K562 (cell line): ENCODE measurements at regions not wholly inside any gene's neighbourhood (a gene's known extent, or its start where the extent isn't known, plus 50 kb on each side); places are given as distances from the start of the nearest gene placed in this dataset.

Experiments
- CREB3 ChIP-seq: fragments of 450-650 bp; conservative IDR thresholded peaks from 2 replicates; pipeline ENCODE4 v1.6.1; 2016; ENCODE audit warnings: missing genetic modification characterization, low read depth, mild to moderate bottlenecking, missing compliant biosample characterization, moderate library complexity
- PURB ChIP-seq: sonication (generic); formaldehyde crosslinking; IDR thresholded peaks from 2 replicates; pipeline ENCODE4 v1.9.0; 2021; ENCODE audit warnings: low read depth, mild to moderate bottlenecking, missing genetic modification reagents
- RB1 ChIP-seq: fragments of 450-650 bp; IDR thresholded peaks from 2 replicates; pipeline ENCODE4 v1.6.1; 2017; ENCODE audit warnings: low read depth, mild to moderate bottlenecking
- U2AF1 ChIP-seq: fragments of 200-400 bp; formaldehyde crosslinking; optimal IDR thresholded peaks from 2 replicates; pipeline ENCODE3; 2017; ENCODE audit warnings: mild to moderate bottlenecking, low read depth, low read length, moderate library complexity
- YY1 ChIP-seq, 3 experiments: IDR thresholded peaks; 2 replicates each; pipeline ENCODE4 v1.6.1; 2011; ENCODE audit warnings: low read length in 2 of 3, mild to moderate bottlenecking in 2 of 3, moderate library complexity in 2 of 3, borderline replicate concordance in 1 of 3, control low read depth in 1 of 3, low read depth in 1 of 3; ENCODE audit not compliant: insufficient read depth in 3 of 3, insufficient replicate concordance in 2 of 3, control insufficient read depth in 1 of 3, insufficient read length in 1 of 3; ENCODE audit errors: extremely low read depth in 1 of 3
- ZBTB17 ChIP-seq: fragments of 450-650 bp; formaldehyde crosslinking; IDR thresholded peaks from 2 replicates; pipeline ENCODE4 v1.4.0; 2020; ENCODE audit warnings: mild to moderate bottlenecking
- ZNF143 ChIP-seq: sonication (generic); formaldehyde crosslinking; IDR thresholded peaks from 2 replicates; pipeline ENCODE4 v1.9.0; 2022; ENCODE audit warnings: mild to moderate bottlenecking, missing genetic modification reagents
- ZNF512 ChIP-seq: IDR thresholded peaks from 2 replicates; pipeline ENCODE4 v1.6.1; 2016; ENCODE audit warnings: missing genetic modification characterization, missing compliant biosample characterization
- TF ChIP-seq, protein P1 (sequence below), 3 experiments: IDR thresholded peaks in 2 of 3; conservative IDR thresholded peaks in 1 of 3; 2 replicates each; pipeline ENCODE4 v1.5.1; 2011 to 2012; ENCODE audit warnings: low read length in 3 of 3, mild to moderate bottlenecking in 3 of 3, control low read depth in 2 of 3, improper control_type of control experiment in 1 of 3, inconsistent platforms in 1 of 3, low read depth in 1 of 3, mixed read lengths in 1 of 3, moderate library complexity in 1 of 3; ENCODE audit not compliant: insufficient read depth in 2 of 3

GRCh38 chr21:24861471-24861870, 745.8 kb downstream of the MRPL39 start:
- no peak for TF ChIP-seq RB1
- TF ChIP-seq ZNF143, result no peak
- TF ChIP-seq YY1 (IDR thresholded peaks at IDR 0.05; ENCODE audit: borderline replicate concordance in 1 of 3, control insufficient read depth in 1 of 3, extremely low read depth in 1 of 3, insufficient read depth in 3 of 3, insufficient read length in 1 of 3, insufficient replicate concordance in 2 of 3, low read depth in 1 of 3, low read length in 2 of 3), result no peak
- TF ChIP-seq U2AF1, result no peak
- TF ChIP-seq ZBTB17 (CRISPR knock-in tag), result no peak
- no peak for TF ChIP-seq ZNF512 (tag)
- TF ChIP-seq, protein P1, sequence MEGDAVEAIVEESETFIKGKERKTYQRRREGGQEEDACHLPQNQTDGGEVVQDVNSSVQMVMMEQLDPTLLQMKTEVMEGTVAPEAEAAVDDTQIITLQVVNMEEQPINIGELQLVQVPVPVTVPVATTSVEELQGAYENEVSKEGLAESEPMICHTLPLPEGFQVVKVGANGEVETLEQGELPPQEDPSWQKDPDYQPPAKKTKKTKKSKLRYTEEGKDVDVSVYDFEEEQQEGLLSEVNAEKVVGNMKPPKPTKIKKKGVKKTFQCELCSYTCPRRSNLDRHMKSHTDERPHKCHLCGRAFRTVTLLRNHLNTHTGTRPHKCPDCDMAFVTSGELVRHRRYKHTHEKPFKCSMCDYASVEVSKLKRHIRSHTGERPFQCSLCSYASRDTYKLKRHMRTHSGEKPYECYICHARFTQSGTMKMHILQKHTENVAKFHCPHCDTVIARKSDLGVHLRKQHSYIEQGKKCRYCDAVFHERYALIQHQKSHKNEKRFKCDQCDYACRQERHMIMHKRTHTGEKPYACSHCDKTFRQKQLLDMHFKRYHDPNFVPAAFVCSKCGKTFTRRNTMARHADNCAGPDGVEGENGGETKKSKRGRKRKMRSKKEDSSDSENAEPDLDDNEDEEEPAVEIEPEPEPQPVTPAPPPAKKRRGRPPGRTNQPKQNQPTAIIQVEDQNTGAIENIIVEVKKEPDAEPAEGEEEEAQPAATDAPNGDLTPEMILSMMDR (IDR thresholded peaks at IDR 0.05 in 2 of 3, conservative IDR thresholded peaks at IDR 0.05 in 1 of 3; ENCODE audit: insufficient read depth in 2 of 3, low read depth in 1 of 3, low read length in 3 of 3), result no peak
- TF ChIP-seq PURB (CRISPR knock-in tag), result no peak
- TF ChIP-seq CREB3 (tag), result no peak
